ENCODE measurements at regions not wholly inside any gene's neighbourhood (a gene's known extent, or its start where the extent isn't known, plus 50 kb on each side); places are given as distances from the start of the nearest gene placed in this dataset.

- Histone ChIP-seq H3K27me3 (ENCODE audit: control insufficient read depth in 2 of 2, insufficient read depth in 2 of 2, low read length in 2 of 2) (peaks cover 0 to under 1% of the 10 kb centered on the region in 2 donors), H3K36me3 (replicated peaks in 1 of 2; ENCODE audit: control insufficient read depth in 1 of 2, insufficient read depth in 2 of 2, low read length in 2 of 2) (no peaks in the 10 kb centered on the region), H3K79me2 (ENCODE audit: insufficient read depth, low read length) (no peaks in the 10 kb centered on the region), H3K4me1 (ENCODE audit: control insufficient read depth in 1 of 2, insufficient read depth in 2 of 2, low read length in 2 of 2) (no peaks in the 10 kb centered on the region), H3K9me3 (replicated peaks in 1 of 2; ENCODE audit: control insufficient read depth in 1 of 2, insufficient read depth in 1 of 2, low read length in 2 of 2) (no peaks in the 10 kb centered on the region), H2AFZ (ENCODE audit: insufficient read depth, low read depth, low read length, poor library complexity, severe bottlenecking) (no peak overlapping the region), H4K20me1 (ENCODE audit: insufficient read depth, low read length) (no peaks in the 10 kb centered on the region), H3K4me2 (replicated peaks; ENCODE audit: extremely low read depth, low read length, poor library complexity, severe bottlenecking) (no peak overlapping the region), H3K9ac (ENCODE audit: insufficient read depth, low read length, poor library complexity, severe bottlenecking) (no peak overlapping the region), H3K4me3 (replicated peaks in 1 of 3; ENCODE audit: low read depth in 2 of 3, low read length in 3 of 3) (no peak overlapping the region), H3K27ac (ENCODE audit: low read depth in 1 of 2, low read length in 2 of 2) (no peak overlapping the region)
- DNase-seq = no peak
- Mint-ChIP-seq H3K4me1 (no peaks in the 10 kb centered on the region), H3K27me3 (ENCODE audit: low read depth in 3 of 3) (peaks cover 0 to 2% (median 0%) of the 10 kb centered on the region in 3 donors), H3K4me3 (no peak overlapping the region), H3K9me3 (peaks cover 0 to 3% (median 0%) of the 10 kb centered on the region in 7 donors), H3K36me3 (no peaks in the 10 kb centered on the region), H3K27ac (no peak overlapping the region)
- WGBS (ENCODE audit: insufficient coverage) = no CpG with 5 or more reads among the region's 7 CpGs
- intact Hi-C loops (cut with micrococcal nuclease) = no loop called here
- TF ChIP-seq CTCF (IDR thresholded peaks at IDR 0.05) = no peak
Measured at GRCh38 chrX:104329731-104330130, 75.0 kb upstream of the ESX1 start.

- no peak for TF ChIP-seq CTCF (IDR thresholded peaks at IDR 0.05)
- Histone ChIP-seq H4K20me1 (ENCODE audit: insufficient read depth, low read length) (no peaks in the 10 kb centered on the region), H3K36me3 (replicated peaks in 1 of 2; ENCODE audit: control insufficient read depth in 1 of 2, insufficient read depth in 2 of 2, low read length in 2 of 2) (no peaks in the 10 kb centered on the region), H3K27me3 (ENCODE audit: control insufficient read depth in 2 of 2, insufficient read depth in 2 of 2, low read length in 2 of 2) (no peaks in the 10 kb centered on the region), H3K4me1 (ENCODE audit: control insufficient read depth in 1 of 2, insufficient read depth in 2 of 2, low read length in 2 of 2) (no peaks in the 10 kb centered on the region), H3K79me2 (ENCODE audit: insufficient read depth, low read length) (no peaks in the 10 kb centered on the region), H3K27ac (ENCODE audit: low read depth in 1 of 2, low read length in 2 of 2) (no peak overlapping the region), H3K9me3 (replicated peaks in 1 of 2; ENCODE audit: control insufficient read depth in 1 of 2, insufficient read depth in 1 of 2, low read length in 2 of 2) (no peaks in the 10 kb centered on the region), H3K4me2 (replicated peaks; ENCODE audit: extremely low read depth, low read length, poor library complexity, severe bottlenecking) (no peak overlapping the region), H3K4me3 (replicated peaks in 1 of 3; ENCODE audit: low read depth in 2 of 3, low read length in 3 of 3) (no peak overlapping the region), H2AFZ (ENCODE audit: insufficient read depth, low read depth, low read length, poor library complexity, severe bottlenecking) (no peak overlapping the region), H3K9ac (ENCODE audit: insufficient read depth, low read length, poor library complexity, severe bottlenecking) (no peak overlapping the region)
- Mint-ChIP-seq H3K27me3 (ENCODE audit: low read depth in 3 of 3) (peaks cover 0 to 3% (median 0%) of the 10 kb centered on the region in 3 donors), H3K4me1 (no peaks in the 10 kb centered on the region), H3K9me3 (peaks cover 0 to 5% (median 0%) of the 10 kb centered on the region in 7 donors), H3K4me3 (no peak overlapping the region), H3K36me3 (no peaks in the 10 kb centered on the region), H3K27ac (no peak overlapping the region)
- 100% methylated on average over 1 of the region's 3 CpGs for WGBS (ENCODE audit: insufficient coverage)
- intact Hi-C loops (cut with micrococcal nuclease) = no loop called here
- no peak for DNase-seq
Measured at GRCh38 chrX:104325213-104325585, 70.5 kb upstream of the ESX1 start.

Measured in CD14-positive monocyte (primary cell).